ENCODE measurements at regions not wholly inside any gene's neighbourhood (a gene's known extent, or its start where the extent isn't known, plus 50 kb on each side); places are given as distances from the start of the nearest gene placed in this dataset.
A peak's percentile ranks its signal among the peaks of the same experiment; 100 is the strongest.

DNA sequence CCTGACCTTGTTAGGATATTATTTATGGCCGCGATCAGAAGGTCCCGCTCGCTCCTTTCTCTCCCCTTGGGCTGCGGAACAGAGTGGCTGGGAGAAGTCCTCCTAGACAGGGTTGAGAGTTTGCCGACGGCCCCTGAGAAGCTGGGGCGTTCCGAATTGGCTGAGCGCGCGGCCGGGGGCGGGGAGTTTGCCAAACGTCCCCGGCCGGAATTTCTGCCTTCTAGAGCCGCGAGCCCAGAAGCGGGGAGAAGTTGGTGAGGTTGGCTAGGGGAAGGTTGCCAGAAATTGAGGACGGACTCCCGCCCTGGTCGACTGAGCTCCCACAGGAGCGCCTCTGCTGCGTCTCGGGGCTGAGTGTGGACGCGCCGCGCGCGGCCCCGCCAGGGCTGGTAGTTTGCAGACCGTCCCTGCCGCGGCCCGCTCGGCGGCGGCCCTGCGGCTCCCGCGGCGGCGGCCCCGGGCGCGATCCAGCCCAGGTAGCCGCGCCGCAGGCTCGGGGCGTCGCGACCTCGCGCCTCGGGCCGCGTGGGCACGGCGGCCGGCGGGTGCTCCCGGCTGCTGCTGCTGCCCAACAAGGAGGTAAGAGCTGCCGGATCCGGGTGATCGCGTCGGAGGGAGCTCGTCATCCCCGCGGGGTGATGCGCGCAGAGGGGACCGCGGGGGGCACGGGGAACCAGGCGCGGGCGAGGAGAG, 134.0 kb upstream of the MGAT5 start:
- DNase-seq (ENCODE audit: low read depth) = peak; percentile 91

DNA sequence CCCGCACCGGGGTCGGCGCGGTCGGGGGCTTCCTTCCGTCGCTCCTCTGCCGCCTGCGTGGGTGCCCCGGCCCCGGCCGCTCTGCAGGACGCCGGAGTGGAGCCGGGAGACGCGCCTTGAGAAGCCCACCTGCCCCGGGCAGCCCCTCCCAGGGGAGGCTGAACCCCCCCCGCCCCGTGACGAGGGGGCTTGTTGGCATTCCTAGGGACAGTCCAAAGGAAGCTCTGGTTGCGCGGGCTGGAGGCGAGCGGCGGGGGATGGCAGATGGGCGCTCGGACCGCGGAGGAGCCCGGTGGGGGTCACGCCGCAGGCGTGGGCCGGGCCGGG, 133.5 kb upstream of the MGAT5 start:
- DNase-seq (ENCODE audit: low read depth) = no peak

DNA sequence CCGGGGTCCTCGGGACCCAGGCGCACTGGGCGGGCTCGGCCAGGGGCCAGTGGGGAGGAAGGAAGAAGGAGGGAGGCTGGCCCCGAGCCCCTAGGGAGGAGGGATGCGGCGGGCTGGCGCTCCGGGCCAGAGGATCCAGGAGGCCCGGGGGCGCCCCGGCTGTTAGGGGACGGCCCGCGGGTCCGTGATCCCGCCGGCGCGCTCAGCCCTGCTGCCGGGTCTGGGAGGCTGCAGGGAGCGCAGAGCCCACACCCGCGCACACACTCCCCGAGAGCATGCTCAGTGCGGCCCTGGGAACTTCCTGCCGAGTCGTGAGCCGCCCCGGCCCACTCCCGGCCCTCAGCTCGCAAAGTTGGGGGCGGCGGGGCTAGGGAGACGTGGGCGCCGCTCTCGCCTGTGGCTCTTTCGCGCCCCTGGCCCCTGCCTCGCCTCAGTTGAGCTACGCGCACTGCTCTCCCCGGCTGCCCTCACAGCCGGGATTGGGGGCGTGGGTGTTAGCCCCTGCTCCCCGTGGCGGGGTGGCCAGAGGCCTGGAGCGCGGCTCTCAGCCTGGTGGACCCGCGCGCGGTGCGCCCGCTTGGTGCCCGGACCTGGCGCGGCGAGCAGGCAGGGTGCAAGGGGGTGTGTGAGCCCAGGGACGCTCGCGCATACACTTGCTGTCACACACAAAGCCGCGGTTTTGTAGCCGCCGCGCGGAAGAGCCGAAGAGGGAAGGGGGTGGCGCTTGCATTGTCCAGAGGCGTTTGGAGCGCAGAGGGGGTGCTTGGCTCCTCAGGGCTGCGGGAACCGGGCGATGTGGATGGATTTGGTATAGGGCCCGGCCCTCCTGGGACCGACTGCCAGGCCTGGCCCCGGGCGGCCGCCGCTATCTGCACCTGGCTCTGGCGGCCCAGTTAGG, 132.9 kb upstream of the MGAT5 start:
- peak; percentile 61 for DNase-seq (ENCODE audit: low read depth)

DNA sequence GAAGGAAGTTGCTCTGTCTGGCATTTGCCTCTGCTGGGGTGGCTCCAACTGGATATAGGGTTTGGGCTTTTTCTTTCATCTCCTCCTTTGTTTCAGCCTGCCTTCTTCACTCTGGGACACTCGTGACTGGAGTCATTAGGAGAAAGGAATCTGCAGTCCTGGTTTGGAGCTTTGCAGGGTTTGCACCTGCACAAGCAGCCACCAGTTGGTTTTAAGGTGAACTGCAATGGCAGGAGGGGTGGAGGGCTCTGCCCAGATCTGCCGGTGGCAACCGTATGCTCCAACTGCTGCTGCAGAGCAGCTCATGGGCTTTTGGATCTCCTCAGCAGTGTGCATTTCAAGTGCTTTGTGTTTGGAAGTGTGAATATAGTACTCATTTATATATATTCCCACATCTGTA, 131.3 kb upstream of the MGAT5 start:
- no peak for DNase-seq (ENCODE audit: low read depth)

DNA sequence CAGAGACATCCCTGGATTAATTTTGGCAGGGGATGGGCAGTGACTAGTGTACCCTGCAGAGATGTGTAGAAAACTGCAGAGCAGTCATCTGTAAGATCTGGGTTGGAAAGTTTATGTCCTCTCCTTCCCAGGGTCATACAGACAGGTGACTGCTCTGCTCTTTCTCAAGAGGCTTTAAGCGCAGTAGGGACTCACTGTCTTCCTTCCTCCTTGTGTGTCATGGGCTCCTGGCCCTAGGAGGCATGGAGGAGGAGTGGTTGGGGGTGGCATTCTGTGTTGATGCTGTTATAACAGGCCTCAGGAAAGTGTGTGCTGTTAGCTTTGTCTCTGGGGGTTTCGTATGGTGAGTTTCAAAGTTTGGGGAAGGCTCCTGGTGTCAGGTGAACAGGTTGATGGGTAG, 130.5 kb upstream of the MGAT5 start:
- no peak for DNase-seq (ENCODE audit: low read depth)

DNA sequence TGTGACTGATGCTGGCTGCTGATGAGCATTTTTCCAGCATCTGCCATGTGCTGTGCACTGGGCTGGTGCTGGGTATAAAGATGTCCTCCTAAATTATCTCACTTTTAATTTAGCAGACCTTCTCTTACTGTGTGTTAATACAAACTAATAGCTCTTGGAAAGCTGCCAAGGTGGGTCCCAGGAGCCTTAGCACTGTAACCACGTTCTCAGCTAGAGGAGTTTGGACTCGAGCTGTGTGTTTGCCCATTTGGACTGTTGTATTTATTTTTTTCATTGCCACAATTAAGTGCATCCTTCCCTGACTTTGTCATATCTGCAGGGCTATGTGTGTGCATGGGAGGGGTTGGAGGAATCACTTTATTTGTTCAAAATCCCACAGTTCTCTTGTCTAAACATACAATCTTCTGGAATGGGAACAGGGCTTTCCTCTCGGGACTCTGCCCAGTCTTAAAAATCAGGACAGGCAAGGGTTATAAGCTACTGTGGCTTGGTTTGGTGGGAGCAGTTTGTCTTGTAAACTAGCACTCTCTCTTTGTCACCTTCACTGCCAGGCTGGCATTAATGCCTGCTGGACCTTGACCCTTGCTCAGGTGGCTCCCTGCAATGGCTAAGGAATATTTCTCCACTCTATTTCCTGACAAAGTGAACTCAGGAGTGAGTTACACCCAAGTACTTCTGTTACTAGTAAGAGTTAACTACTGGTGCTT, 129.7 kb upstream of the MGAT5 start:
- DNase-seq (ENCODE audit: low read depth) = no peak

DNA sequence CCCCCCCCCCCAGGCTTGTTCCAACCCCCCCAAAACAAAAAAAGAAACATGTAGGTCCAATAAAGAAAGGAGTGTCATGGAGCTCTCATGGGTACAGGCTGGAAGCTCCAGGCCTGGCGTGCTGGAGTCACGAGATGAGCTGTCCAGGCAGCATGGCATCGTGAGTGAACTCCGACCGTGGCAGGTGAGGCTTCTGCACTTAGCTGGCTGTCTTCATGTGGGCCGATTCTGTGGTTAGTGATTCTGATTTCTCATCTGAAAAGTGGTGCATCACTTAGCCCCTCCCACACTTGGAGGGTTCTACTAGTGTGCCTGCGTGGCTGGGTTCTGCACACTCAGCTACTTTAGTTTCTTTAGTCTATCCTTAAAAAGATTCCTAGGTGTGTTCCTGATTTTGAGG, 126.4 kb upstream of the MGAT5 start:
- peak; percentile 46 for DNase-seq (ENCODE audit: low read depth)

DNA sequence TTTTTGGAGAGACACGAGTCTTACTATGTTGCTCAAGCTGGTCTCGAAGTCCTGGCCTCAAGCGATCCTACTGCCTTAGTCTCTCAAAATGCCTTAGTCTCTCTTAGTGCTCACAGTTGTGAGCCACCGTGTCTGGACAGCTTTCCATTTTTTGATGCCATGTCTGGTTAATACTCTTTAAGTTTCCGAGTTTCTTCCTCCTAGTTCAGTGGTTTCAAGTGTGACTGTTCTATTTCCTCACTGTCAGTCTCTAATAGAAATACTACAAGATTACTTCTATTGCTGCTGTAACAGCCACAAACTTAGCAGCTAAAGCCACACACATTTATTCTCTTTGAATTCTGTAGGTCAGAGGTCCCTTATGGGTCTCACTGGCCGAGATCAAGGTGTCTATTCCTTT, 125.1 kb upstream of the MGAT5 start:
- no peak for DNase-seq (ENCODE audit: low read depth)

DNA sequence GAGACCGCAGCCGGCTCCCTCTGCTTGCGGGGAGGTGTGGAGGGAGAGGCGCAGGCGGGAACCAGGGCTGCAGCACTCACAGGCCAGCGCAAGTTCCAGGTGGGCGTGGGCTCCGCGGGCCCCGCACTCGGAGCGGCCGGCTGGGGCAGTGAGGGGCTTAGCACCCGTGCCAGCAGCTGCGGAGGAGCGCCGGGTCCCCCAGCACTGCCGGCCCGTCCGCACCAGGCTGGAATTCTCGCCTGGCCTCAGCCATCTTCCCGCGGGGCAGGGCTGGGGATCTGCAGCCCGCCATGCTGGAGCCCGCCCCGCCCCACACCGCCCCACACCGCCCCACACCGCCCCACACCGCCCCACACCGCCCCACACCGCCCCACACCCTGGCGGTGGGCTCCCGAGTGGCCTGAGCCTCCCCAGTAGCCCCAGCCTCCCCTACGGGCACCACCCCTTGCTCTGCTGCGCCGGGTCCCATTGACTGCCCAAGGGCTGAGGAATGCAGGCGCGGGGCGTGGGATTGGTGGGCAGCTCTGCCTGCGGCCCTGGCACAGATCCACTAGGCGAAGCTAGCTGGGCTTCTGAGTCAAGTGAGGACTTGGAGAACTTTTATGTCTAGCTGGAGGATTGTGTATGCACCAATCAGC, 123.9 kb upstream of the MGAT5 start:
- no peak for DNase-seq (ENCODE audit: low read depth)

DNA sequence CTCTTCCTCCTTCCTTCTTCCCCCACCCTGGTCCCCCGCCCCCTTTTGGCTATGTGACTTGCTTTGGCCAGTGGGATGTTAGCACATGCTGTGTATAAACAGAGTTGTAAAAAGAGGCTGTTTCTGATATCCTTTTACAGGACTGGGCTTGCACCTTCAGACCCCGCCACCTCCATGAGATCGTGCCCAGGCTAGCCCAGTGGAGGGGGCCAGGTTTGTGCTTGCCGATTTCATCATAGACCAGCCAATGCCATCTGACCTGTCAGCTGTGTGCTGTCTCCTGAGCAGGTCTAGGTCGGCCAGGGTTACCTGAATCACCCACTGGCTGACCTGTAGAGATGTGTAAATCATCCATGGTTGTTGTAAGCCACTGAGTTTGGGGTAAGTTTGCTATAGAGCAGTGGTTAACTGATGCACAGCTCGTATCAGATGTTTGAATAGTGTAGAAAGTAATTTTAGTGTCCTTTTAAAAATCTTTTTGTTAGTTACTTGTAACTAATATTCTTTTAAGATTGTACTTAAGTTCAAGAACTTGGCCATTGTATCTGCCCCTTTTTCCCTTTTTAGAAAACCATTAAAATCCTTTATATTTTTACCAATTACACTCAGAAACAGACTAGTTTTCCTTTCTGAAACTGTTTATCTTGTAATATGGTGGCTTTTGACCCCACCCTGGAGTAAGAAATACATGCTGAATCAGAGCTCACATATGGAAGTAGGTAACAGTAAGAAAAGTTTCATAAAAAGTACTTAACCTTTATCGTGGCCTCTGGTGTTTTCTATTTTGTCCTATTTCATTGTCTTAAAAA, 122.0 kb upstream of the MGAT5 start:
- DNase-seq (ENCODE audit: low read depth) = no peak

DNA sequence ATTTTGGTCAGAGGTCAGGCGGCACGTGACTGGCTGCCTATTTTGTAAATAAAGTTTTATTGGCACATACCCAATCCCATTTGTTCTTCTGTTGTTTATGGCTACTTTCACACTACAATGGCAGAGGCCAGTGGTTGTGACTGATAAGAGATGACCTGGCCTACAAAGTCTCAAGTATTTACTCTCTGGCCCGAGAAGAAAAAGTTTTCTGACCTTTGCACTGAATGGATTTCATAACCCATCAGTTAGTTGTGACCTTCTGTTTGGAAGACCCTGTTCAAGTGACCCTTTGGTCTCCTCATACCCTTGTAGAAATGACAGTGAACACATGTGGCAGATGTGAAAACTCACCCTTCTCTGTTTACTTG, 121.4 kb upstream of the MGAT5 start:
- no peak for DNase-seq (ENCODE audit: low read depth)

DNA sequence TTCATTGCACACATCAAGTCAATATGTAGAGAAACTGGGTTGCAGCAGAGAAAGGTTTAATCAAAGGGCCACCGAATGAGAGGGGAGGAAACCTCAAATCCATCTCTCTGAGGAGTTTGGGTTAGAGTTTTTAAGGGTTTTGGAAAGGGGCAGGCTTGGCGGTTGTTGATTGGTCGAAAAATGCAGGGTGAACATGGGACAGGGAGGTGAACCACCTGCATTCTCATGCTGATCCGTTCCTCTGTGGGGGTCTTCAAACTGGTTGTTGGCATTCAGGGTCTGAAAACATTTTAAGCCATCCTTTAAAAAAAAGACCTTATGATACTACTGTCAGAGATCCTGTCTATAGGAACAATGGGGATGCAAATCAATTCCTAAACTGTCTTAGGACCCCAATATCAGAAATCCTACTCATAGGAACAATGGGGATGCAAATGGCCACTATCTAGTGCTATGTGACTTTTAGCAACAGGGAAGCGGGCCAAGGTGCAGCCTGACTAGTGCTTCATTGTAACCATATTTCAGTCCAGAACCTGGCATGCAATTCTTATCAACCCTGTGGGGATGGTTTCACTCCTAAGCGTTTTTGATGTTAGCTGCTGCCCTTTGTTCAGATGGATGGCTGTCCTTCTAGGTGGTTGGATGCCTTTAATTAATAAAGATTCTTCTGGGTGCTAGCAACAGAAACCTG, 120.1 kb upstream of the MGAT5 start:
- DNase-seq (ENCODE audit: low read depth) = no peak

DNA sequence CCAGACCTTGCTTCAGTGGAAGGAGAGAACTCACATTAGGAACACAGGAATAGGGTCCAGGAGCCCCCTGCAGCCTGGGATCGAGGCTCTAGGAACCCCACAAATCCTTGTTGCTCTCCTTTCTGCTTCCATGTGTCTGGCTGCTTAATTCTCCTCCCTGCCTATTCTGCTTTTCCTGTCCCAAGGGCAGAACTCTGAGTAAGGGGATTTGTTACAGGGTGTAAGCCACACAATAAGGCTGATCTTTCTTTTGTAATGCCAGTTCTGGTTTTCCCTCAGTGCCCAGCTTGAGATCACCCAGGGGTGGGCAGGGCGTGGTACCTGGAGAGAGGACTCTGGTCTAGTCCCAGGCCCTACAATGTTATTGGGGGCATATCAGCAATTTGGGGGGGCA, 119.6 kb upstream of the MGAT5 start:
- no peak for DNase-seq (ENCODE audit: low read depth)

DNA sequence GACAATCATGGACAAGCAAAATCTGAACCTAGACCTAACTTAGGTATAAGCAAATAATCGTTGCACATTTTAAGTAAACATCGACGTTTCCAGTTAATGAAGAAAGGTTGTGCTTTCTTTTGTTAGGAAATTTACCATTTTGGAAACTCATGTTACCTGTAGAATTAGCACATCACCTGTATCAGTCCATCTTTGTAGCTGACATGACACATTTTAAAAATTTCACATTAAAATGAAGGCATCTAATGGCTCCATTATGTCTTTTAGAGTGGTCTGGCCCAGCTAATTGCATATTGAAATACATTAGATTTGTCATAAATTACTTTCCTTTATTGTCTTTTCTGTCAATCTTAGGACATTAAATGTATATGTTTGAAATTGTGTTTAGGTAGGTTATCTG, 119.0 kb upstream of the MGAT5 start:
- no peak for DNase-seq (ENCODE audit: low read depth)

DNA sequence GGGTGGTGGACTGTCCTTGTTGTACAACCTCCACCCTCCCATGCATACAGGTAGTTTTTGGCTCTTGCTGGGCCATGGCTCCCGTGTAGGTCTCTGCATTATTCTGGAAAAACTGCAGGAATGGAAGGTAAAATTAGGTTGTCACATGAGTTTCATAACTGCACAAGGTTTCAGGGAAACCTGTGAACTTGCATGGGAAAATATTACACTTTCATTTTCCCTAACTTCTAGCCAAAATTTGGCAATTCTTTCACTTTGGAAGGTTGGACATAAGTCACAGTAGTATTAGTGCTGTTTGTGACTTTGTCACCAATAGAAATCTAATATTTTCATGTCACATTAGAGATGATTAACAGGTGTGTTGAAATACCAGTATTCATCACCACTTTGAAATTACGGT, 118.1 kb upstream of the MGAT5 start:
- no peak for DNase-seq (ENCODE audit: low read depth)

DNA sequence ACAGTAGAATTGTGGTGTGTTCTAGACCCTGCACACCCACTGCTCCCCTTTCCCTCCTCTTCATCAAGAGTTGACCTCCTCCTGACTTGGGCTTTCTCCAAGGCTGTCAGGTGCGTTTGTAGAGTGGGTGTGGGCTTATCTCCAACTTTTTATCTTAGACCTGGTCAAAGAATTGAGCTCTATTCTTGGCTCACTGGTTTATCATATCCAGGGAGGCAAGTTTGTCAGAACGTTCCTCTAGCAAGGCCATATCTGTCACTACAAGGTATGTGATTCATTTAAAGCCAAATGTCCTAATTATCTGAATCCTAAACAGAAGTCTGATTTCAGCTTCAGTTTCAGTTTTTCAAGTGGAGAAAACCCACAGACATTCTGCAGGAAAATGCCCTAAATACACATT, 117.1 kb upstream of the MGAT5 start:
- no peak for DNase-seq (ENCODE audit: low read depth)

DNA sequence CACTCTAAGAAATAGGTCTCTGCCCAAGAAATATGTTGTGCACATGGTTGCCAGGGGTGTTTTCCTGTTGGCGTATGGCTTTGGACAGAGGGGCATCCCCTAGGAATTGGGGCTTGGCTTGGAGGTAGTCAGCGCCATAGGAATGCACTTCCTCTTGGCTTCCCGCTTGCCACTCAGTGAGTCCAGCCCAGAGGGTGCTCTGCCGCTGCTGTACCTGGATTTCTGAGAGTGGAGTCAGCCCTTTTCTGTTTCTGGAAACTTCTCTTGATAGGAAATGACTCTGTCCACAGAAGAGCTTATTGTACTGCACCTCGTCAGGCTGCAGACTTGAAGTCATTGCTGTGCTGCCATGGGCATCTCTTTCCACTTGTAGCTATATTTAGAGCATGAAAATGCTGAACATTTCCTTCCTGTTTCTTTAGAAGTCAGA, 116.7 kb upstream of the MGAT5 start:
- DNase-seq (ENCODE audit: low read depth) = peak; percentile 83

DNA sequence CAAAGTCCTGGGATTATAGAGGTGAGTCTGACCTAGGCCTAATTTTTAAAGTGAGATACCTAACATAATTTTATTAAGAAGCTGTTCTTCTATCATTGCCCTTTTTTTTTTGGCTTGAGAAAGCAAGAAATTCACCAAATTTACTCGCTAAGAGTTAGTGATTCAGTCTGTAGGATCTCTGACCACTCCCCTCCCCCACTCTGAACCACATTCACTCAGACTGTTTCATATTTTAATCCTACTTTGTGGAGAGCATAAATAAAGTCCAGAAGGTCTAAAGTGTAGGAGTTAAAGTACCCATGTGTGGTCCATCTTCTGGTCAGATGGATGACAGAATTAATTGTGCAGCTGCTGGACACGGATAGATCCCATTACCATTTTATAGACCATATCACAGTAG, 115.8 kb upstream of the MGAT5 start:
- DNase-seq (ENCODE audit: low read depth) = no peak

DNA sequence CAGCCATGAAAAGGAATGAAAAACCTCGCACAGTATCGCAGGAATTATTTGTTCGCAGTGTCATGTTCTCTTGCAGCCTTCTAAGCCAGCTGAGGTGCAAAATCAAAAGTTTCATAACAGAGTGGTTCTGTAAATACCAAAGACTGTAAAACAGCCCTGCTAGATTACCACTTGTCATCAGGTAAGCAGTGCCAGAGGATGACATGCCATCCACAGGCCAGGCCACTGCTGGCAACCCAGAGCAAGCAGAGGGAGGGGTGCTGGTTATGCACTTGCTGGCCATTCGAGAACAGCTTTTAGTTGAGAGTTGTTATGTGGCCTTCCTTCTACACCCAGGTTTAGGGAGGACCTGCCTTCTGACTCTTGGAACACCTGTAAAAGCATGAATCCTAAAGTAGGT, 114.3 kb upstream of the MGAT5 start:
- no peak for DNase-seq (ENCODE audit: low read depth)

DNA sequence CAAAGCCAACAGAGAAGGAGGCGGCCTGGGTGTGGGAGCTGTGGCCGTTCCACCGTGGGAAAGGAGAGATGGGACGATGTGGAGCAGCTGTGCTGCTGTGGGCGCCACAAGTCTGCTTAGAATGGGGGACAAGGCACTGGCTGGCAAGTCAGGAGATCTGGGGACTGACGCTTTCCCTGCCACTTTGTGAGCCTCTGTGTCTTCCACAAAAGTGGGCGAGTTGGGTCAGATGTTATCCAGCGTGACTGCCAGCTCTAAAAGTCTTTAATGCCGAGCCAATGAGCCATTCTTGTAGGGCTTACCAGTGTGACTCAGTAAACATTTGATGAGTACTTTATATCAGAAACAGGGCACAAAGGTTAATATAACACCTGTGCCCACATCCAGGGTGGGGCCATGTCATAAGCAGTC, 113.6 kb upstream of the MGAT5 start:
- peak; percentile 43 for DNase-seq (ENCODE audit: low read depth)

All from M059J (cell line).